Upper lobe of left lung (tissue), 6 donors: ENCODE measurements at regions not wholly inside any gene's neighbourhood (a gene's known extent, or its start where the extent isn't known, plus 50 kb on each side); places are given as distances from the start of the nearest gene placed in this dataset.

Experiments used
- ATAC-seq, 2 donors: fragments of 200-7000 bp; cut with Tn5 transposase; one replicate each; pipeline ENCODE4 v1.9.1; 2022; ENCODE audit warnings: mild to moderate bottlenecking in 2 of 2, moderate library complexity in 2 of 2; ENCODE audit not compliant: low FRiP score in 2 of 2
- DNase-seq, 2 donors: peaks; one replicate each; pipeline ENCODE4 v3.0.0-alpha.2; 2019 to 2020
- H3K27ac ChIP-seq, 4 donors: fragments of 200-600 bp; sonication (generic); one replicate each; pipeline ENCODE4 v1.5.1; 2016 to 2019
- H3K27me3 ChIP-seq, 4 donors: fragments of 200-600 bp; sonication (generic); one replicate each; pipeline ENCODE4 v1.5.1; 2017 to 2019
- H3K36me3 ChIP-seq, 4 donors: fragments of 200-600 bp; sonication (generic); one replicate each; pipeline ENCODE4 v1.5.1; 2016 to 2019
- H3K4me1 ChIP-seq, 4 donors: fragments of 200-600 bp; sonication (generic); one replicate each; pipeline ENCODE4 v1.5.1; 2018 to 2019
- H3K4me3 ChIP-seq, 4 donors: fragments of 200-600 bp; sonication (generic); one replicate each; pipeline ENCODE4 v1.5.1; 2017 to 2019; ENCODE audit warnings: mild to moderate bottlenecking in 2 of 4, moderate library complexity in 1 of 4
- H3K9me3 ChIP-seq, 4 donors: fragments of 200-600 bp; sonication (generic); one replicate each; pipeline ENCODE4 v1.5.1; 2018 to 2019
- CTCF ChIP-seq, 6 experiments: fragments of 450-650 bp in 4 of 6; fragments of 200-600 bp in 2 of 6; sonication (generic) in 2 of 6; IDR thresholded peaks; one replicate each; pipeline ENCODE4 v1.5.1; 2016 to 2019; ENCODE audit warnings: antibody characterized with exemption in 6 of 6
- EP300 ChIP-seq, 4 donors: sonication (generic); formaldehyde crosslinking; IDR thresholded peaks; one replicate each; pipeline ENCODE4 v1.5.1; 2017; ENCODE audit warnings: antibody characterized with exemption in 4 of 4, control low read depth in 2 of 4
- POLR2A ChIP-seq, 4 donors: fragments of 450-650 bp; IDR thresholded peaks; one replicate each; pipeline ENCODE4 v1.5.1; 2016 to 2017; ENCODE audit warnings: antibody characterized with exemption in 4 of 4, mild to moderate bottlenecking in 2 of 4
- POLR2AphosphoS5 ChIP-seq, 2 donors: sonication (generic); formaldehyde crosslinking; IDR thresholded peaks; one replicate each; pipeline ENCODE4 v1.5.1; 2017; ENCODE audit warnings: antibody characterized with exemption in 2 of 2
- WGBS, 2 donors: methylation state at CpG; one replicate each; pipeline ENCODE4 v1.1.5; 2017 to 2018; 5-methylcytosine and 5-hydroxymethylcytosine counted together
- donor health status: DM: no; HTN: no; CAD: no; lungs with moderate emphysema.
- donor health status: DM: no; HTN: yes; CAD: no; lungs with severe emphysema.

GRCh38 chr3:14273901-14274611 is 95.4 kb downstream of the LSM3 start:
- peaks cover 0 to under 1% (median 0%) of the 10 kb centered on the region in 4 donors for H3K9me3 ChIP-seq
- H3K4me3 ChIP-seq, result no peak overlapping the region
- H3K27ac ChIP-seq, result no peak overlapping the region
- TF ChIP-seq POLR2A (IDR thresholded peaks at IDR 0.05) (no peak), EP300 (IDR thresholded peaks at IDR 0.05) (no peak), POLR2AphosphoS5 (IDR thresholded peaks at IDR 0.05) (no peak), CTCF (IDR thresholded peaks at IDR 0.05) (no peak)
- no peaks in the 10 kb centered on the region for H3K27me3 ChIP-seq
- DNase-seq, result no peak
- H3K36me3 ChIP-seq, result no peaks in the 10 kb centered on the region
- WGBS, 2 donors, result 74 to 87% methylated on average over 5 to 9 of the region's 9 CpGs
- ATAC-seq, result no peak
- H3K4me1 ChIP-seq, result no peaks in the 10 kb centered on the region

- ATAC-seq (no peak), DNase-seq (no peak)
- WGBS, 2 donors, result 79 to 95% methylated on average over 6 of the region's 6 CpGs
These were observed 96.0 kb downstream of the LSM3 start for GRCh38 chr3:14274612-14274936.

GRCh38 chr3:14274999-14275961 is 96.7 kb downstream of the LSM3 start:
- Histone ChIP-seq H3K27me3 (no peaks in the 10 kb centered on the region), H3K36me3 (no peaks in the 10 kb centered on the region), H3K4me3 (no peak overlapping the region), H3K27ac (no peak overlapping the region), H3K9me3 (no peaks in the 10 kb centered on the region), H3K4me1 (no peaks in the 10 kb centered on the region)
- ATAC-seq (no peak), DNase-seq (no peak)
- WGBS, 2 donors, result 85% methylated on average over 6 to 8 of the region's 8 CpGs
- TF ChIP-seq POLR2A (IDR thresholded peaks at IDR 0.05) (no peak), CTCF (IDR thresholded peaks at IDR 0.05) (peak in 1 of 6 experiments; percentile 14)

More at GRCh38 chr3:14274612-14274936, 96.0 kb downstream of the LSM3 start:
- Histone ChIP-seq H3K27ac (no peak overlapping the region), H3K4me1 (no peaks in the 10 kb centered on the region), H3K4me3 (no peak overlapping the region), H3K9me3 (no peaks in the 10 kb centered on the region), H3K27me3 (no peaks in the 10 kb centered on the region), H3K36me3 (no peaks in the 10 kb centered on the region)
- no peak for TF ChIP-seq POLR2A (IDR thresholded peaks at IDR 0.05)
- TF ChIP-seq CTCF (IDR thresholded peaks at IDR 0.05), result no peak
- no peak for TF ChIP-seq POLR2AphosphoS5 (IDR thresholded peaks at IDR 0.05)
- no peak for TF ChIP-seq EP300 (IDR thresholded peaks at IDR 0.05)

- Histone ChIP-seq H3K36me3 (no peaks in the 10 kb centered on the region), H3K27me3 (no peaks in the 10 kb centered on the region), H3K27ac (no peak overlapping the region), H3K4me1 (no peaks in the 10 kb centered on the region), H3K4me3 (no peak overlapping the region), H3K9me3 (no peaks in the 10 kb centered on the region)
- DNase-seq (peak in 1 of 2 donors; percentile 65), ATAC-seq (no peak)
- TF ChIP-seq POLR2A (IDR thresholded peaks at IDR 0.05) (no peak), EP300 (IDR thresholded peaks at IDR 0.05) (no peak), POLR2AphosphoS5 (IDR thresholded peaks at IDR 0.05) (no peak), CTCF (IDR thresholded peaks at IDR 0.05) (no peak)
- WGBS, 2 donors, result 79 to 81% methylated on average over 10 to 12 of the region's 12 CpGs
These were observed 97.6 kb downstream of the LSM3 start for GRCh38 chr3:14275962-14276909.
